ENCODE measurements at regions not wholly inside any gene's neighbourhood (a gene's known extent, or its start where the extent isn't known, plus 50 kb on each side); places are given as distances from the start of the nearest gene placed in this dataset.
A peak's percentile ranks its signal among the peaks of the same experiment; 100 is the strongest.

GRCh38 chr1:48164571-48164970, 57.9 kb upstream of the SLC5A9 start:
- no peak for DNase-seq

- no peak for DNase-seq
These were observed 61.9 kb upstream of the SLC5A9 start for GRCh38 chr1:48160486-48161132.

- DNase-seq: no peak
These were observed 83.2 kb upstream of the SLC5A9 start for GRCh38 chr1:48139275-48139674.

GRCh38 chr1:48127735-48128685, 94.5 kb upstream of the SLC5A9 start:
- DNase-seq: no peak

- no peak for DNase-seq
These were observed 98.9 kb upstream of the SLC5A9 start for GRCh38 chr1:48123647-48124046.

GRCh38 chr1:48121955-48122354, 100.6 kb upstream of the SLC5A9 start:
- no peak for DNase-seq

GRCh38 chr1:48120621-48121020, 101.9 kb upstream of the SLC5A9 start:
- no peak for DNase-seq

- DNase-seq: no peak
These were observed 106.7 kb upstream of the SLC5A9 start for GRCh38 chr1:48115835-48116234.

- no peak for DNase-seq
These were observed 107.7 kb upstream of the SLC5A9 start for GRCh38 chr1:48114596-48115382.

GRCh38 chr1:48109390-48110013, 112.3 kb upstream of the TRABD2B start:
- DNase-seq: peak; percentile 31 to 48

- DNase-seq: no peak
These were observed 110.3 kb upstream of the TRABD2B start for GRCh38 chr1:48107516-48107915.

GRCh38 chr1:48106049-48106448, 108.9 kb upstream of the TRABD2B start:
- DNase-seq: no peak

GRCh38 chr1:48105165-48105564, 108.0 kb upstream of the TRABD2B start:
- peak in 1 of 2 donors; percentile 38 for DNase-seq

GRCh38 chr1:48103495-48103894, 106.3 kb upstream of the TRABD2B start:
- DNase-seq: no peak

GRCh38 chr1:48102766-48103165, 105.6 kb upstream of the TRABD2B start:
- no peak for DNase-seq

- DNase-seq: no peak
These were observed 102.0 kb upstream of the TRABD2B start for GRCh38 chr1:48099072-48099773.

GRCh38 chr1:48093696-48094528, 96.7 kb upstream of the TRABD2B start:
- peak; percentile 46 to 58 for DNase-seq

- DNase-seq: no peak
These were observed 96.0 kb upstream of the TRABD2B start for GRCh38 chr1:48093147-48093546.

GRCh38 chr1:48092401-48092800, 95.2 kb upstream of the TRABD2B start:
- no peak for DNase-seq

GRCh38 chr1:48089356-48089891, 92.2 kb upstream of the TRABD2B start:
- no peak for DNase-seq
